Bronchial epithelial cell (primary cell): ENCODE measurements at regions not wholly inside any gene's neighbourhood (a gene's known extent, or its start where the extent isn't known, plus 50 kb on each side); places are given as distances from the start of the nearest gene placed in this dataset.
"Not testable (repeated sequence)": the region's sequence is repeated elsewhere in the genome, so short reads cannot be mapped to it uniquely, and the experiment has no call there.

Source experiments
- DNase-seq: peaks from one replicate; pipeline ENCODE4 v3.0.0-alpha.2; 2010; ENCODE audit warnings: low read depth
- FAIRE-seq: peaks from 2 replicates; lab custom pipeline; 2011; peaks lifted over from hg19 to GRCh38; lab: Jason Lieb, UNC
- H3K27me3 ChIP-seq: 2 replicates; pipeline ENCODE4 v1.5.1; 2011; ENCODE audit warnings: low read length; ENCODE audit not compliant: control insufficient read depth, insufficient read depth
- H3K36me3 ChIP-seq: 2 replicates; pipeline ENCODE4 v1.5.1; 2011; ENCODE audit warnings: low read length; ENCODE audit not compliant: control insufficient read depth, insufficient read depth
- H3K4me3 ChIP-seq: 2 replicates; pipeline ENCODE4 v1.5.1; 2011; ENCODE audit warnings: mild to moderate bottlenecking, low read depth, low read length, control low read depth
- CTCF ChIP-seq: IDR thresholded peaks from 2 replicates; pipeline ENCODE4 v1.5.1; 2011; ENCODE audit warnings: mild to moderate bottlenecking, moderate library complexity, low read length, control low read depth, inconsistent platforms; ENCODE audit not compliant: insufficient read depth, severe bottlenecking

GRCh38 chr5:45893309-45893708 lies 197.1 kb upstream of the HCN1 start:
- TF ChIP-seq CTCF: no peak
- Histone ChIP-seq H3K27me3 (no peaks in the 10 kb centered on the region), H3K4me3 (no peak overlapping the region), H3K36me3 (no peaks in the 10 kb centered on the region)
- DNase-seq: no peak
- FAIRE-seq: no peak

- H3K4me3 ChIP-seq, H3K36me3 ChIP-seq, DNase-seq, FAIRE-seq, H3K27me3 ChIP-seq: not testable (repeated sequence)
Observed at GRCh38 chr5:45890441-45891080, 194.4 kb upstream of the HCN1 start.

DNA sequence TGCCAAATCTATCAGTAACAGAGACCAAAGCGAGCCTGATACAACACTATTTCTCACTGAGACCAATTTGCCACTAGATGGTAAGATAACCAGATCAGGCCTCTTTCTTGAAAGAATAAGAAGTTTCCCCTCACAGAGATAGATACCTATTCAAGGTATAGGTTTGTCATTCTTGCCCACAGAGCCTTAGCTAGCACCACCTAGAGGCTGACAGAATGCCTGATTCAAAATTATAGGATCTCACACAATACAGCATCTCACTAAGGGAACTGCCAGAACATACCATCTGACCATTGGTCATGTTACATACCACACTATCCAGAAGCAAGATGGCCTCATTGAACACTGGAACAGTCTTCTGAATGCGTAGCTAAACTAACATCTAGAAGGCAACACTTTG lies 166.6 kb upstream of the HCN1 start:
- H3K4me3 ChIP-seq: no peak overlapping the region
- FAIRE-seq (no peak), DNase-seq (no peak)
- H3K36me3 ChIP-seq: no peaks in the 10 kb centered on the region
- no peaks in the 10 kb centered on the region for H3K27me3 ChIP-seq
- TF ChIP-seq CTCF: no peak

- DNase-seq (no peak), FAIRE-seq (no peak)
- no peak for TF ChIP-seq CTCF
Observed at GRCh38 chr5:45847877-45848276, 151.7 kb upstream of the HCN1 start.

DNA sequence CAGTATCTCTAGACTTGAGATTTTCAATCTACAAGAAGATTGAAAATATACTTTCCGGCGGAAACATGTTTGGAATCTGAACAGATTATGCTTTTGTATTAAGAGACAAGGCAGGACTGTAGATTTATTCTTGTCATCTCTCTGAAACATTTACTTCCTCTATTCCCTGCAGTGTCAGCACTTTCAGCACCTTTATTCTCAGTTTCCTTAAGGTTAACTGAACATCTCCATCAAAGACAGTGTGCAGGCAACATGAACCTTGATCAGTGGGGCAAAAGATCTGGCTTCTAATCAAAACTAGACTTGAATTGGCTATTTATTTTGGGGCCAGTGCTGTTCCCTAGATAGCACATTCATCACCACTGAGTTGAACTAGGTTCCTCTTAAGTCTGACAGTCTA lies 129.9 kb upstream of the HCN1 start:
- no peaks in the 10 kb centered on the region for H3K27me3 ChIP-seq
- FAIRE-seq (no peak), DNase-seq (no peak)
- no peak for TF ChIP-seq CTCF
- no peaks in the 10 kb centered on the region for H3K36me3 ChIP-seq
- no peak overlapping the region for H3K4me3 ChIP-seq

More at GRCh38 chr5:45847877-45848276, 151.7 kb upstream of the HCN1 start:
- Histone ChIP-seq H3K36me3 (no peaks in the 10 kb centered on the region), H3K4me3 (no peak overlapping the region), H3K27me3 (no peaks in the 10 kb centered on the region)

DNA sequence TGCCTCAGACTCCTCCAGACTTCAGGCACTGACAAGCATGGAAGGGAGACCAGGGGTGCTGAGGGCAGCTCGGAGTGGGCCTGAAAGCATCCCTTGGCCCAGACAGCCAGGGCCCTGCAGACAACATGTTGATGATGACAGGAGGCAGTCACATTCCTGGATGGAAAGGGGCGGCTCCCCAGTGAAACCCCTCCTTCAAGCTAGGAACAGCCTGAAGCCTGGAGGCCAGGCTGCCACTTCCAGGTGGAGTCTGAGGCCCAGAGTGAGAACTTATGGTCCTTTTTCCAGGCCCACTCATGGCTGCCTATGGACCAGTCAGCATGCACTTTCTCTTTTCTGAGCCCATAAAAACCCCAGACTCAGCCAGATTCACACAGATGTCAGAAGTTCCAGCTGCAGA lies 104.2 kb upstream of the HCN1 start:
- FAIRE-seq (no peak), DNase-seq (no peak)
- no peak for TF ChIP-seq CTCF
- Histone ChIP-seq H3K36me3 (no peaks in the 10 kb centered on the region), H3K4me3 (no peak overlapping the region), H3K27me3 (no peaks in the 10 kb centered on the region)
